HEK293 (cell line): ENCODE measurements at regions not wholly inside any gene's neighbourhood (a gene's known extent, or its start where the extent isn't known, plus 50 kb on each side); places are given as distances from the start of the nearest gene placed in this dataset.

ENCODE experiments used
- CTCF ChIA-PET: fragments of 350-600 bp; formaldehyde crosslinking; extraction: SDS; loops from one replicate; lab custom pipeline; 2021; ENCODE audit warnings: antibody characterized with exemption; lab: Yijun Ruan, JAX
- POLR2A ChIA-PET: fragments of 300-600 bp; formaldehyde crosslinking; extraction: SDS; loops from one replicate; lab custom pipeline; 2020; ENCODE audit warnings: antibody characterized with exemption, inconsistent platforms; lab: Yijun Ruan, JAX
- H3K27ac ChIP-seq: fragments of 200-500 bp; sonication (Bioruptor generic); 2 replicates; pipeline ENCODE4 v1.5.1; 2014; ENCODE audit warnings: low read depth, low read length, control low read depth, inconsistent platforms; ENCODE audit errors: extremely low read depth
- H3K36me3 ChIP-seq, 2 experiments: fragments of 200-500 bp in 1 of 2; sonication (Bioruptor generic) in 1 of 2; 1 replicate in 1 of 2; 2 replicates in 1 of 2; pipeline ENCODE4 v1.5.1; 2014 to 2017; ENCODE audit warnings: inconsistent platforms in 2 of 2, low read length in 2 of 2; ENCODE audit not compliant: control insufficient read depth in 2 of 2, insufficient read depth in 1 of 2
- H3K4me1 ChIP-seq: fragments of 200-500 bp; sonication (Bioruptor generic); 2 replicates; pipeline ENCODE4 v1.5.1; 2014; ENCODE audit warnings: mild to moderate bottlenecking, low read length, inconsistent platforms; ENCODE audit not compliant: control insufficient read depth, insufficient read depth
- H3K4me3 ChIP-seq: 2 replicates; pipeline ENCODE4 v1.5.1; 2011; ENCODE audit warnings: low read depth, mild to moderate bottlenecking, control low read depth, low read length, moderate library complexity
- H3K9me3 ChIP-seq: fragments of 200-500 bp; sonication (Bioruptor generic); 2 replicates; pipeline ENCODE4 v1.5.1; 2014; ENCODE audit warnings: low read depth, low read length, inconsistent platforms; ENCODE audit not compliant: control insufficient read depth, insufficient read depth
- ATF2 ChIP-seq: fragments of 450-650 bp; formaldehyde crosslinking; IDR thresholded peaks from 2 replicates; pipeline ENCODE4 v1.5.1; 2016; ENCODE audit warnings: missing biosample characterization, missing genetic modification characterization, low read depth
- GLI4 ChIP-seq: fragments of 450-650 bp; formaldehyde crosslinking; IDR thresholded peaks from 2 replicates; pipeline ENCODE4 v1.5.1; 2016; ENCODE audit warnings: missing biosample characterization, missing genetic modification characterization
- OSR2 ChIP-seq: fragments of 450-650 bp; formaldehyde crosslinking; IDR thresholded peaks from 2 replicates; pipeline ENCODE4 v1.5.1; 2016; ENCODE audit warnings: missing biosample characterization, missing genetic modification characterization
- PRDM10 ChIP-seq: fragments of 450-650 bp; formaldehyde crosslinking; IDR thresholded peaks from 2 replicates; pipeline ENCODE4 v1.5.1; 2016; ENCODE audit warnings: missing biosample characterization, missing genetic modification characterization
- RBAK ChIP-seq: fragments of 450-650 bp; formaldehyde crosslinking; IDR thresholded peaks from 2 replicates; pipeline ENCODE4 v1.5.1; 2016; ENCODE audit warnings: missing biosample characterization, missing genetic modification characterization
- SALL2 ChIP-seq: fragments of 450-650 bp; formaldehyde crosslinking; IDR thresholded peaks from 2 replicates; pipeline ENCODE4 v1.5.0; 2017; ENCODE audit warnings: missing biosample characterization, mild to moderate bottlenecking, missing genetic modification characterization, borderline replicate concordance
- ZBTB17 ChIP-seq: fragments of 450-650 bp; formaldehyde crosslinking; IDR thresholded peaks from 2 replicates; pipeline ENCODE4 v1.5.1; 2016; ENCODE audit warnings: missing biosample characterization, missing genetic modification characterization
- ZBTB20 ChIP-seq: fragments of 450-650 bp; formaldehyde crosslinking; IDR thresholded peaks from 2 replicates; pipeline ENCODE4 v1.5.1; 2016; ENCODE audit warnings: missing biosample characterization, missing genetic modification characterization
- ZFP69B ChIP-seq: fragments of 450-650 bp; formaldehyde crosslinking; IDR thresholded peaks from 2 replicates; pipeline ENCODE4 v1.5.1; 2016; ENCODE audit warnings: missing biosample characterization, missing genetic modification characterization
- ZNF121 ChIP-seq: fragments of 450-650 bp; formaldehyde crosslinking; IDR thresholded peaks from 2 replicates; pipeline ENCODE4 v1.5.1; 2016; ENCODE audit warnings: missing biosample characterization, missing genetic modification characterization
- ZNF19 ChIP-seq: fragments of 450-650 bp; formaldehyde crosslinking; IDR thresholded peaks from 2 replicates; pipeline ENCODE4; 2016; ENCODE audit warnings: missing biosample characterization, missing genetic modification characterization, low read depth
- ZNF280C ChIP-seq: fragments of 450-650 bp; formaldehyde crosslinking; IDR thresholded peaks from 2 replicates; pipeline ENCODE4 v1.5.1; 2016; ENCODE audit warnings: missing biosample characterization, missing genetic modification characterization
- ZNF280D ChIP-seq: fragments of 450-650 bp; formaldehyde crosslinking; IDR thresholded peaks from 2 replicates; pipeline ENCODE4 v1.5.1; 2016; ENCODE audit warnings: missing biosample characterization, missing genetic modification characterization
- ZNF302 ChIP-seq: fragments of 450-650 bp; formaldehyde crosslinking; IDR thresholded peaks from 2 replicates; pipeline ENCODE4 v1.5.1; 2016; ENCODE audit warnings: missing biosample characterization, missing genetic modification characterization, low read depth
- ZNF311 ChIP-seq: fragments of 450-650 bp; formaldehyde crosslinking; IDR thresholded peaks from 2 replicates; pipeline ENCODE4 v1.5.1; 2017; ENCODE audit warnings: missing biosample characterization, missing genetic modification characterization, borderline replicate concordance
- ZNF341 ChIP-seq: fragments of 450-650 bp; formaldehyde crosslinking; IDR thresholded peaks from 2 replicates; pipeline ENCODE4; 2016; ENCODE audit warnings: low read depth, missing biosample characterization, missing genetic modification characterization
- ZNF350 ChIP-seq: fragments of 450-650 bp; formaldehyde crosslinking; IDR thresholded peaks from 2 replicates; pipeline ENCODE4 v1.5.0; 2017; ENCODE audit warnings: missing biosample characterization, mild to moderate bottlenecking, missing genetic modification characterization
- ZNF37A ChIP-seq: fragments of 450-650 bp; IDR thresholded peaks from 2 replicates; pipeline ENCODE4 v1.5.1; 2018; ENCODE audit warnings: missing biosample characterization, missing genetic modification characterization
- ZNF501 ChIP-seq: fragments of 450-650 bp; formaldehyde crosslinking; IDR thresholded peaks from 2 replicates; pipeline ENCODE4 v1.5.1; 2016; ENCODE audit warnings: missing biosample characterization, missing genetic modification characterization
- ZNF529 ChIP-seq: fragments of 450-650 bp; formaldehyde crosslinking; IDR thresholded peaks from 2 replicates; pipeline ENCODE4 v1.5.1; 2017; ENCODE audit warnings: missing genetic modification characterization, missing biosample characterization; ENCODE audit not compliant: insufficient replicate concordance
- ZNF530 ChIP-seq: fragments of 450-650 bp; formaldehyde crosslinking; IDR thresholded peaks from 2 replicates; pipeline ENCODE4 v1.5.1; 2016; ENCODE audit warnings: low read depth, missing biosample characterization, missing genetic modification characterization
- ZNF555 ChIP-seq: fragments of 450-650 bp; formaldehyde crosslinking; conservative IDR thresholded peaks from 2 replicates; pipeline ENCODE4 v1.5.1; 2017; ENCODE audit warnings: missing biosample characterization, mild to moderate bottlenecking, missing genetic modification characterization, inconsistent platforms
- ZNF580 ChIP-seq: fragments of 450-650 bp; formaldehyde crosslinking; IDR thresholded peaks from 2 replicates; pipeline ENCODE4 v1.5.1; 2016; ENCODE audit warnings: missing biosample characterization, missing genetic modification characterization
- ZNF621 ChIP-seq: fragments of 450-650 bp; formaldehyde crosslinking; IDR thresholded peaks from 2 replicates; pipeline ENCODE4 v1.5.1; 2017; ENCODE audit warnings: missing biosample characterization, missing genetic modification characterization
- ZNF707 ChIP-seq: fragments of 450-650 bp; formaldehyde crosslinking; IDR thresholded peaks from 2 replicates; pipeline ENCODE4 v1.5.1; 2016; ENCODE audit warnings: missing biosample characterization, missing genetic modification characterization
- ZNF76 ChIP-seq: fragments of 450-650 bp; formaldehyde crosslinking; IDR thresholded peaks from 2 replicates; pipeline ENCODE4; 2016; ENCODE audit warnings: low read depth, missing biosample characterization, missing genetic modification characterization, borderline replicate concordance
- ZNF776 ChIP-seq: fragments of 450-650 bp; formaldehyde crosslinking; IDR thresholded peaks from 2 replicates; pipeline ENCODE4 v1.5.0; 2017; ENCODE audit warnings: missing biosample characterization, missing genetic modification characterization, borderline replicate concordance

- Histone ChIP-seq H3K27ac (no peak overlapping the region), H3K4me1 (no peaks in the 10 kb centered on the region), H3K4me3 (no peak overlapping the region), H3K36me3 (no peaks in the 10 kb centered on the region), H3K9me3 (no peaks in the 10 kb centered on the region)
- CTCF ChIA-PET, result no interaction called here
- TF ChIP-seq ATF2 (tag by site-specific recombination), result no peak
- no peak for TF ChIP-seq OSR2 (tag by site-specific recombination)
- TF ChIP-seq ZNF776 (tag by site-specific recombination), result no peak
- no peak for TF ChIP-seq ZNF121 (tag by site-specific recombination)
- no peak for TF ChIP-seq ZBTB20 (tag by site-specific recombination)
- TF ChIP-seq ZNF302 (tag by site-specific recombination), result no peak
- no peak for TF ChIP-seq ZNF530 (tag by site-specific recombination)
- TF ChIP-seq ZNF580 (tag by site-specific recombination), result no peak
- no peak for TF ChIP-seq ZBTB17 (tag by site-specific recombination)
- TF ChIP-seq ZNF529 (tag by site-specific recombination), result no peak
- TF ChIP-seq ZNF707 (tag by site-specific recombination), result no peak
- no peak for TF ChIP-seq ZNF311 (tag by site-specific recombination)
- TF ChIP-seq RBAK (tag by site-specific recombination), result no peak
- no peak for TF ChIP-seq GLI4
- no peak for TF ChIP-seq ZNF501 (tag by site-specific recombination)
- POLR2A ChIA-PET, result no interaction called here
Measured at GRCh38 chr16:60367739-60368138, 1633.6 kb upstream of the GOT2 start.

- no peaks in the 10 kb centered on the region for H3K4me1 ChIP-seq
- H3K4me3 ChIP-seq, result no peak overlapping the region
- H3K36me3 ChIP-seq, result no peaks in the 10 kb centered on the region
- H3K9me3 ChIP-seq, result no peaks in the 10 kb centered on the region
- ChIA-PET CTCF (no interaction called here), POLR2A (no interaction called here)
- no peak overlapping the region for H3K27ac ChIP-seq
- TF ChIP-seq SALL2 (no peak), ZFP69B (no peak), ZNF280C (tag by site-specific recombination) (no peak), ZNF280D (tag by site-specific recombination) (no peak), ZNF76 (tag by site-specific recombination) (no peak), ZNF621 (tag by site-specific recombination) (no peak), ZNF37A (tag by site-specific recombination) (no peak), ZNF341 (tag by site-specific recombination) (no peak), ZNF350 (tag by site-specific recombination) (no peak), ZNF19 (tag by site-specific recombination) (no peak), ZNF555 (tag by site-specific recombination) (no peak), PRDM10 (tag by site-specific recombination) (no peak)
Measured at GRCh38 chr16:60363566-60363965, 1629.5 kb upstream of the GOT2 start.
